A673 (cell line): ENCODE measurements at regions not wholly inside any gene's neighbourhood (a gene's known extent, or its start where the extent isn't known, plus 50 kb on each side); places are given as distances from the start of the nearest gene placed in this dataset.

ENCODE experiments used
- BruUV-seq: library from RNA; stranded (reverse); fragments of 400-500 nt; replicated peaks from 2 replicates; lab custom pipeline; 2021; lab: Mats Ljungman, UMichigan
- CTCF ChIA-PET: fragments of 300-600 bp; sonication (Branson Sonifier 250); formaldehyde crosslinking; loops from one replicate; lab custom pipeline; 2022; ENCODE audit warnings: antibody characterized with exemption; lab: Charles Lee
- POLR2A ChIA-PET: fragments of 300-600 bp; sonication (Branson Sonifier 250); formaldehyde crosslinking; loops from one replicate; lab custom pipeline; 2022; ENCODE audit warnings: antibody characterized with exemption; ENCODE audit not compliant: low non-redundant PET; lab: Charles Lee
- DNase-seq: peaks from one replicate; pipeline ENCODE4 v3.0.0-alpha.2; 2015; ENCODE audit warnings: low spot score
- H3K27ac ChIP-seq: fragments of 200-600 bp; sonication (generic); 2 replicates; pipeline ENCODE4 v1.5.1; 2016; ENCODE audit warnings: mixed run types, low read depth, mild to moderate bottlenecking, mixed read lengths, antibody characterized with exemption, low read length; ENCODE audit not compliant: poor library complexity, severe bottlenecking
- H3K27me3 ChIP-seq: fragments of 200-600 bp; sonication (generic); replicated peaks from 2 replicates; pipeline ENCODE4 v1.6.1; 2017; ENCODE audit warnings: mixed run types, low read depth, mild to moderate bottlenecking, mixed read lengths, antibody characterized with exemption, low read length; ENCODE audit not compliant: insufficient read depth, poor library complexity
- H3K36me3 ChIP-seq: fragments of 200-600 bp; sonication (generic); 2 replicates; pipeline ENCODE4 v1.6.1; 2016; ENCODE audit warnings: mixed run types, mild to moderate bottlenecking, mixed read lengths, antibody characterized with exemption, low read length; ENCODE audit not compliant: insufficient read depth, poor library complexity, severe bottlenecking
- H3K4me1 ChIP-seq: fragments of 200-600 bp; sonication (generic); 2 replicates; pipeline ENCODE4 v1.6.1; 2017; ENCODE audit warnings: mixed run types, mild to moderate bottlenecking, mixed read lengths, antibody characterized with exemption, low read length; ENCODE audit not compliant: insufficient read depth, poor library complexity, severe bottlenecking
- H3K4me3 ChIP-seq: fragments of 200-600 bp; sonication (generic); 2 replicates; pipeline ENCODE4 v1.5.1; 2016; ENCODE audit warnings: low read depth, mixed run types, mild to moderate bottlenecking, mixed read lengths, low read length; ENCODE audit not compliant: poor library complexity, severe bottlenecking
- H3K9me3 ChIP-seq: fragments of 200-600 bp; sonication (generic); 2 replicates; pipeline ENCODE4 v1.6.1; 2016; ENCODE audit warnings: mixed run types, low read depth, mild to moderate bottlenecking, mixed read lengths, antibody characterized with exemption, low read length; ENCODE audit not compliant: poor library complexity, severe bottlenecking
- EZH2 ChIP-seq: fragments of 200-600 bp; sonication (generic); IDR thresholded peaks from 2 replicates; pipeline ENCODE4 v1.6.1; 2017; ENCODE audit warnings: borderline replicate concordance, low read depth, mild to moderate bottlenecking, mixed read lengths, antibody characterized with exemption, low read length; ENCODE audit not compliant: poor library complexity, severe bottlenecking
- intact Hi-C: fragments of 100-400 bp; cut with micrococcal nuclease; formaldehyde crosslinking; loops from one replicate; pipeline ENCODE4 v1.10.0; 2022; ENCODE audit not compliant: unreplicated experiment
- TF ChIP-seq, protein P1 (sequence below): fragments of 300-800, 200-600 bp; sonication (generic); conservative IDR thresholded peaks from 2 replicates; pipeline ENCODE4 v1.5.1; 2017; ENCODE audit warnings: low read depth, mild to moderate bottlenecking, antibody characterized with exemption, low read length, moderate library complexity, mixed read lengths

DNA sequence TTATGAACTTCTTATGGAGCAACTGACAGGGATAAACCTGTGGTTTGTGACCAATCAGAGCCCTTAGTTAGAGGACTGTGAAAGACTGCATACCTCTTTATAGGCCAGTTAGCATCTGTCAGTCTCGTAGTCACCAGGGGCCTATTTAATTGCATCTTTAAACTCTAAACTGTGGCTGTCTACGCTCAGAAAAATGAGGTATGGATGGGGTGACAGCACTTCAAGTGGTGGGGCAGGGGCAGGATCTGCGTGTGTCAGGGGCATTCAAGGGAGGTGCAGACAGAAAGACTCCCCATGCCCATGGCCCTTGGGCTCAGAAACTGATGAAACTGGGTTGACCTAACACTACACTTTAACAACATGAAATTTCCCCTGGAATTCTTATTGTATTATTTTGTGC lies 132.6 kb upstream of the TBCA start:
- ChIA-PET CTCF (no interaction called here), POLR2A (no interaction called here)
- TF ChIP-seq EZH2, result no peak
- intact Hi-C loops, result no loop called here
- Histone ChIP-seq H3K27ac (no peak overlapping the region), H3K36me3 (no peaks in the 10 kb centered on the region), H3K27me3 (peaks cover 63% of the 10 kb centered on the region), H3K4me3 (no peak overlapping the region), H3K9me3 (no peaks in the 10 kb centered on the region), H3K4me1 (no peaks in the 10 kb centered on the region)
- BruUV-seq, result no TSS peak
- no peak for DNase-seq

DNA sequence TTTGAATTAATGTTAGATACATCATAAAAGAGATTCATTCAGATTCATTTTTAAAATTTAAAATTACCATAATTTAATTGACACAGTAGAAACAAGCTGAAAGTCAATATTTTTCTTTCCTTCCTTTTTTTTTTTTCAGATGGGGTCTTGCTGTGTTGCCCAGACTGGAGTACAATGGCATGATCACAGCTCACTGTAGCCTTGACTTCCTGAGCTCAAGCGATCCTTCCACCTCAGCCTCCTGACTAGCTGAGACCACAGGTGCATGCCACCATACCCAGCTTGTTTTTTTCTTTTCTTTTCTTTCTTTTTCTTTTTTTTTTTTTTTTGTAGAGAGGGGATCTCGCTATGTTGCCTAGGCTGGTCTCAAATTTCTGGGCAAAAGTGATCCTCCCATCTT lies 131.6 kb upstream of the TBCA start:
- BruUV-seq, result no TSS peak
- ChIA-PET POLR2A (no interaction called here), CTCF (interaction anchor here (0.7 kb wide), 1 partner anchor 754 kb away, joined by 3 read pairs; no protein-coding TSS in a partner anchor)
- Histone ChIP-seq H3K4me3 (no peak overlapping the region), H3K27ac (no peak overlapping the region), H3K27me3 (peaks cover 53% of the 10 kb centered on the region), H3K4me1 (no peaks in the 10 kb centered on the region), H3K9me3 (no peaks in the 10 kb centered on the region), H3K36me3 (no peaks in the 10 kb centered on the region)
- TF ChIP-seq, protein P1, sequence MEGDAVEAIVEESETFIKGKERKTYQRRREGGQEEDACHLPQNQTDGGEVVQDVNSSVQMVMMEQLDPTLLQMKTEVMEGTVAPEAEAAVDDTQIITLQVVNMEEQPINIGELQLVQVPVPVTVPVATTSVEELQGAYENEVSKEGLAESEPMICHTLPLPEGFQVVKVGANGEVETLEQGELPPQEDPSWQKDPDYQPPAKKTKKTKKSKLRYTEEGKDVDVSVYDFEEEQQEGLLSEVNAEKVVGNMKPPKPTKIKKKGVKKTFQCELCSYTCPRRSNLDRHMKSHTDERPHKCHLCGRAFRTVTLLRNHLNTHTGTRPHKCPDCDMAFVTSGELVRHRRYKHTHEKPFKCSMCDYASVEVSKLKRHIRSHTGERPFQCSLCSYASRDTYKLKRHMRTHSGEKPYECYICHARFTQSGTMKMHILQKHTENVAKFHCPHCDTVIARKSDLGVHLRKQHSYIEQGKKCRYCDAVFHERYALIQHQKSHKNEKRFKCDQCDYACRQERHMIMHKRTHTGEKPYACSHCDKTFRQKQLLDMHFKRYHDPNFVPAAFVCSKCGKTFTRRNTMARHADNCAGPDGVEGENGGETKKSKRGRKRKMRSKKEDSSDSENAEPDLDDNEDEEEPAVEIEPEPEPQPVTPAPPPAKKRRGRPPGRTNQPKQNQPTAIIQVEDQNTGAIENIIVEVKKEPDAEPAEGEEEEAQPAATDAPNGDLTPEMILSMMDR, result no peak
- DNase-seq, result no peak
- intact Hi-C loops, result no loop called here

DNA sequence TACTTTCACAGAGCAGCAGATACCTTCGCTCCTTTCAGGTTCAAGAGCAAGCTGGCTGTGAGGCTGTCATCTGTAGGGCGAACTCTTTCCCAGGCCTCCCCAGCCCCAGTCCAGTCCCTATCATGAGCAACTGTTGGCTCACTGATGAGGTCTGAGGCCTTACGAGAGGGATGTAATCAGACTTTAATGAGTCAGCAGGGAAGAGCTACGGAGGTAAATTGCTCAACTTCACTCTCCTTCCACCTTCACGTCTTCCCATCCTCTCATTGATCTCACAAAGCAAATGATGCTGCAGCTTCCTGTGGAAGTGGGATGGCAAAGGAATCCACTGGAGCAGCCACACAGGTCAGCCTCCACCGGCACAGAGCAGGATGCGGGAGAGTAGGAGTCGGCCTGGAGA lies 130.7 kb upstream of the TBCA start:
- H3K27ac ChIP-seq, result no peak overlapping the region
- no peaks in the 10 kb centered on the region for H3K36me3 ChIP-seq
- no peak overlapping the region for H3K4me3 ChIP-seq
- no TSS peak for BruUV-seq
- intact Hi-C loops, result no loop called here
- ChIA-PET POLR2A (no interaction called here), CTCF (no interaction called here)
- no peak for TF ChIP-seq EZH2
- H3K4me1 ChIP-seq, result no peaks in the 10 kb centered on the region
- DNase-seq, result no peak
- no peaks in the 10 kb centered on the region for H3K9me3 ChIP-seq
- peaks cover 43% of the 10 kb centered on the region for H3K27me3 ChIP-seq

DNA sequence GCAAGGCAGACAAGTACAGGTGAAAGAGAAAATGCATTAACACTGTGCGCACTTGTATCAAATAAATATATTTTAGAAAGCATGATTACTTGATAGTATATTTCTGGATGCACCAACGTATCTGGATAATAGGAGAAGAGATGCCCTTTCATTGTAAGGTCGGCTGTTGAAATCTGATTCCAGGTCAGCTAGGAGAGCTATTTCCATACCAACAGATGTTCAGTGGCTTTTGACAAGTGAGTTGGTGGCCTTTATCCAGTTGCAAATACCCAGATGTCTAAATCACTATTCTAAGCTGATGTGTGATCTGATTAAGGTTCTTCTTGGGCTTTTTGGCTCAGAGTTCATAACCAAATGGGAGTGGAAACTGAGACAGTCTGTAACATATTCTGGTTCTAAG lies 128.2 kb upstream of the TBCA start:
- ChIA-PET CTCF (interaction anchor here (0.6 kb wide), 2 partner anchors 269 to 1121 kb away, joined by 3 to 4 read pairs; no protein-coding TSS in a partner anchor), POLR2A (no interaction called here)
- Histone ChIP-seq H3K4me1 (no peaks in the 10 kb centered on the region), H3K27me3 (peaks cover 18% of the 10 kb centered on the region), H3K27ac (no peak overlapping the region), H3K36me3 (no peaks in the 10 kb centered on the region), H3K9me3 (no peaks in the 10 kb centered on the region), H3K4me3 (no peak overlapping the region)
- no peak for TF ChIP-seq EZH2
- TF ChIP-seq, protein P1, result no peak
- BruUV-seq, result no TSS peak
- no peak for DNase-seq
- intact Hi-C loops, result no loop called here
